T47D (cell line): ENCODE measurements at regions not wholly inside any gene's neighbourhood (a gene's known extent, or its start where the extent isn't known, plus 50 kb on each side); places are given as distances from the start of the nearest gene placed in this dataset.
A peak's percentile ranks its signal among the peaks of the same experiment; 100 is the strongest.

ENCODE experiments used
- DNase-seq, 2 experiments: peaks; one replicate each; pipeline versions ENCODE4 v3.0.0 to v3.0.0-alpha.2; 2011 to 2012; ENCODE audit warnings: low read depth in 1 of 2, low spot score in 1 of 2
- JUND ChIP-seq: IDR thresholded peaks from 2 replicates; pipeline ENCODE4 v1.6.1; 2012; ENCODE audit warnings: low read depth
- in situ Hi-C: cut with HindIII; loops from 2 replicates; pipeline ENCODE4 v1.10.0; 2016; ENCODE audit warnings: low sequenced_read_pairs, low pct_unique_long_range_greater_than_20kb

- in situ Hi-C loops: no loop called here
- no peak for DNase-seq
- no peak for TF ChIP-seq JUND
Observed at GRCh38 chr2:151197184-151198108, 64.2 kb downstream of the RBM43 start.

DNA sequence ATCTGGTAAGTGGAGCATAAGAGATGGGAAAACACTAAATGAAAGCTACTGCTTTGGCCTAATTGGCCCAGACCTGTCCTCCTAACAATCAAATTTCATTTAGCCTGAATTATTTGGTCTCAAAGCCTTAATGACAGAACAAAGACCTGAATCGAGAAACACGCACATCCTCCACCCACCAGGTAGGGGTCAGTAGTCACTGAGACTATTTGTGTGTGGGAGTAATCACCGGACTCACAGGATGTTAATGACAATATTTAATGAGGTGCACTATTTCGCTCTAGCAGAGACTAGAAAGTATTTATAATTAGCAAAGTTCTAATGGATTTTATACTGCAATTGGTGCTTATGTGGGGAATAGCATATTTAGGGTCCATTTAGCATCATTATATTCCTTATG, 68.1 kb downstream of the RBM43 start:
- DNase-seq: no peak
- in situ Hi-C loops: no loop called here
- TF ChIP-seq JUND: no peak

DNA sequence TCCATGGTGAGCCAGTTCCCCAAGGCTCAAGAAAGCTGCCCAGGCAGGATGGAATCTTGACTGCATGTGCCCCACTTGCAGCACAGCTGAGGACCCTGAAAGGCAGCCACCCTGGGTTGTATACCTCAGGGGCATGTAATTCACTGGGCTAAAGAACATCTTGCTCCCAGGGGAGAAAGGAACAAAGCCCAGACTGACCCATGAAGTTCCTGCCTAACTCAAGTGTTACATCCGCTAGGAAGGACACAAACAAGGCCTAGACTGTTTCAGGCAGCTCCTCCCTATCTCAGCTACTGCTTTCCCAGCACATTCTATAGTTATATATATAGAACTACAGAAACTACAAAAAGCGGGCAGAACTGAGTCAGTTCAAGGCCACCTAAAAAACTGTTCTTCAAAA, 69.0 kb downstream of the RBM43 start:
- TF ChIP-seq JUND: no peak
- in situ Hi-C loops: no loop called here
- DNase-seq: no peak

DNA sequence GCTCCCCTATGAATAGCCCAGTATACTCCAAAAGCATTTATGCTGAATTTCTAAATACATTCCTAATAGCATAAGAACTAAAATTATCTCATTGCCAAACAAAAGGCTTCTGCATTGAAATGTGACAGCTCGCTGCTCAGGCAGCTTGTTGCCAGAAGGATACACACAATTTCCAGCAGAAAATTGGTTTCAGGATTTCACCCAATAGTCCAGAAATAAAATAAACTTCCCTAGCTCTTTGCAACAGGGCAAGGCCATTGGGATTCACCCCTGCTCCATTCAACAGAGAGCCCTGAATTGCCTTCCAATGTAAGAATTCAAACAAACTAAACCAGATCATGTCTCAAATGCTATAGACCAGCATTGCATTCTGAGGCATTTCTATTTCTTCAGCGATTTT, 70.7 kb downstream of the RBM43 start:
- DNase-seq: no peak
- TF ChIP-seq JUND: no peak
- in situ Hi-C loops: no loop called here

- in situ Hi-C loops: no loop called here
- no peak for DNase-seq
- TF ChIP-seq JUND: no peak
Observed at GRCh38 chr2:151189125-151189524, 72.5 kb downstream of the RBM43 start.

GRCh38 chr2:151186011-151186410, 75.7 kb downstream of the RBM43 start:
- DNase-seq: no peak
- TF ChIP-seq JUND: no peak
- in situ Hi-C loops: no loop called here

GRCh38 chr2:151182899-151183809, 78.5 kb downstream of the RBM43 start:
- no peak for TF ChIP-seq JUND
- DNase-seq: no peak
- in situ Hi-C loops: no loop called here

GRCh38 chr2:151182396-151182795, 79.3 kb downstream of the RBM43 start:
- DNase-seq: no peak
- no peak for TF ChIP-seq JUND
- in situ Hi-C loops: no loop called here

DNA sequence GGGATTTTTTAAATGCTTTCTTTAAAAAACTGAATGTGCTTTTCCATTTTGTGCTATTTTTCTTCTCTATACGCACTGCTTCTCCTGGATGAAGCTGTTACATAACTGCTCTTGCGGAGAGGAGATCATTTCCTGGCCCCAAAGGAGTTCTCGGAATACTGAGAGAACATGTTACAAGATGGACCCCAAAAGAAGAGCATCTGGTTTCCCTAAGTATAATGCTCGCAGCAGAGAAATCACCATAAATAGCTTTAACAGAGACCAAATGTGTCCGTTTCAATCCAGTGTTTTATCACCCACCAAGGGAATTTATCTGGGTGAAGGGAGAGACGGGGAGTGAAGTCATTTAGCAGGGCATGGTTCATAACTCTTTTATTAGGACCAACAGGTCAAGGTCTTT, 80.1 kb downstream of the RBM43 start:
- no peak for TF ChIP-seq JUND
- in situ Hi-C loops: no loop called here
- DNase-seq: no peak

GRCh38 chr2:151180123-151180522, 81.5 kb downstream of the RBM43 start:
- in situ Hi-C loops: no loop called here
- no peak for DNase-seq
- TF ChIP-seq JUND: no peak

GRCh38 chr2:151178207-151178606, 83.5 kb downstream of the RBM43 start:
- TF ChIP-seq JUND: no peak
- in situ Hi-C loops: no loop called here
- DNase-seq: no peak

DNA sequence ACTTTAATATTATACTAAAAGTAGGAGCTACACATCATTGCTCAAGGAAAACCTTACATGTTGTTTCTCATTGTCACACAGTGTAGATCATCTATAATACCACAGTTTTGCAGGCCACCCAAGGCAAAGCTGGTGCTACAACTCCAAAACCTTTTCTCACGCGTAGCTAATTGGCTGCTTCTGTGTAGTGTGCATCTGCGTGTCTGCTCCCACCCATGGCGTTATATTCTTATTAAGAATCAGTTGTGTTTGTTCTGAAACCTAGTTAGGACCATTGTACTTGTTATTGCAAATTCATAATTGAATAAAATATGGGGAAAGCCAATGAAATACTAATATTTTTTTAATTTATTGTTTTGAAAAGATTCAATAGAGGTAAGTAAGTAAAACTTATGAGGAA, 83.9 kb downstream of the RBM43 start:
- in situ Hi-C loops: no loop called here
- no peak for DNase-seq
- TF ChIP-seq JUND: no peak

DNA sequence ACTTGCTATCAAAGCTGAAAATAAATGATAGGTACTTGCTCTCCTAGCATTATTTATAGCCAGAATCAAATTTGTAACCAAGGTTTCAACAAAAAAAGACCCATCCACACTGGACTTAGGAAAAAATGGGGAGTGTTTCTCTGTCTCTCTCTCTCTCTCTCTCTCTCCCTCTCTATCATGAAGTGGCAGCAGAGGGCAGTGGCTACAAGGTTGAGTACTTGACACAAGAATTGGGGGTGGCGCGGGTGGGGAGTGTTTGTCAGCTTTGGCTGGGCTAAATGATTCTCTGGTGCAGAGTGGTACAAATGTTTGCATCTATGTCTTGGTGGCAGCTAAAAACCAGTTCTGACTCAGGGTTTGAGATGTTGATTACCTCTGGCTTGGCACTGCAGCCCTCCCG, 85.0 kb downstream of the RBM43 start:
- peak in 1 of 2 experiments; percentile 3 for DNase-seq
- TF ChIP-seq JUND: no peak
- in situ Hi-C loops: no loop called here
